AG09309 (cell line): ENCODE measurements at regions not wholly inside any gene's neighbourhood (a gene's known extent, or its start where the extent isn't known, plus 50 kb on each side); places are given as distances from the start of the nearest gene placed in this dataset.

Experiments
- DNase-seq: peaks from one replicate; pipeline ENCODE4 v3.0.0-alpha.2; 2010; ENCODE audit warnings: low read depth
- H3K4me3 ChIP-seq: 2 replicates; pipeline ENCODE4 v1.5.1; 2011; ENCODE audit warnings: mild to moderate bottlenecking, low read depth, low read length, moderate library complexity; ENCODE audit not compliant: control insufficient read depth
- CTCF ChIP-seq: IDR thresholded peaks from 2 replicates; pipeline ENCODE4 v1.5.1; 2011; ENCODE audit warnings: mild to moderate bottlenecking, low read depth, low read length, inconsistent platforms; ENCODE audit not compliant: insufficient read depth, control insufficient read depth; ENCODE audit errors: missing control alignments

DNA sequence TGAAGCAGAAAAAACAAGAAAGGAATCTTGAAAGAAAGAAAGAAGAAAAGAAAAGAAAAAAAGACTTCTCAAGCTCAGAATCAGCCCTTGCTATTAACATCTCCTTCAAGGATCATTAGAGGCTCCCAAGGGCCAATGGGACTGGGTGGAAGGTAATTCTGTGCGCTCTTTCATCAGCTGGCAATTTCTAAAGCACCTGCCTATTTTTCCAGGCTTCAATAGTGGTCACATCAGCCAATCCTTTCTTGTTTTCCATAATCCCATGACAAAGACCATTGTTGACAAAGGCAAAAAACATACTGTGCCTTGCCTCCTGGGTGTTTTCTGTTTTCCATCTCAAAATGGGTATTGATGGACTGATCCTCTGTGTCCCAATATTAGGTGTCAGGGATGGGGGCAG lies 88.2 kb upstream of the TSC22D1 start:
- H3K4me3 ChIP-seq: no peak overlapping the region
- no peak for DNase-seq
- TF ChIP-seq CTCF: no peak

- no peak for TF ChIP-seq CTCF
- no peak for DNase-seq
Observed at GRCh38 chr13:44662515-44662914, 86.4 kb upstream of the TSC22D1 start.

GRCh38 chr13:44661936-44662335 lies 85.8 kb upstream of the TSC22D1 start:
- no peak overlapping the region for H3K4me3 ChIP-seq
- DNase-seq: no peak
- TF ChIP-seq CTCF: no peak

More at GRCh38 chr13:44662515-44662914, 86.4 kb upstream of the TSC22D1 start:
- H3K4me3 ChIP-seq: no peak overlapping the region

DNA sequence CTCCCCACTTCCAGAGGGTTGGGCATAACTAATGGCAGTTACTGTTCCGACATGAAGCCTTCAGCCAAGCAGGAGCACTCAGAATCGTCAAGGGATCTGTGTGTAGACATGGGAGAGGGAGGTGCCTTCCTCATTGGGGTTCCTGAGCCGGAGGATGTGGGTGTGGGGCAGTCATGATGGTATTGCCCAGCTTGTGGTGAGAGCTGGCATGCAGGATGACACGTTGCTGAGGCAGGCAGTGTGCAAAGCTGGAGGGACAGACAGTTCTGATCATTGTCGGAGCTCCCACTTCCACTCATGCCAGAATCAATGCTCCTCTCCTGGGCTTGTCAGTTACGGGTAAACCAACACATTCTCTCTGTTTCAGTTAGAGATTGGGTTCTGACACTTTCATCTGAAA lies 83.9 kb upstream of the TSC22D1 start:
- no peak for TF ChIP-seq CTCF
- DNase-seq: no peak

DNA sequence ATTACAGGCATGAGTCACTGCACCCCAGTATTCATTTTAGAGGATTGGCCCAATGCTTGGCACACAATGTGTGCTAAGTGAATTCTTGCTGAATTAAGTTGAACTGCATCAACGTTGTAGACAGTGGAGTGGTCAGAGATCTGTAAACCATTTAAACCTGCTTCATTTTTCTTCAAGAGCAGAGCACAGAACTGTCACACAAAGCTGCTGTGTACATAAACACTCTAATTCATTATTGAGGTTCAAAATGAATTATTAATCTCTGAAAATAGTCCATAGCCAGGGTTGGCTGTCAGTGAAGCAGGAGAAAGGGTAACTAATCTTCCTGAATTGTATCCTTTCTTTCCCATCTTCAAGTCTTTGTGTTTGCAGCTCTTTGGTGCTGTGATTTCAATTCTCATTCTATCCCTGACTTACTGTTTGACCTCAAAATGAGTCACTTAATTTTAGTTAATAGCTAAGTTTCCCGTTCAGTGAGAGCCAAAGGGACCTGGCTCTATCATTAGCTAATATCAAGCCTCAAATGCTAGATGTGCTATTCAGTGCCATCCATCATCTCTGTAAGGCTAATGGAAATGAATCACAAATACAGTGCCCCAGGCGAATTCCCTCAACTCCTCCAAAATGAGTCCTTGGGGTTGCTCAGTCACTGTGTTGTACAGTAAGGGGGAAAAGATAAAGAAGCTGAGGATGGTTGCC lies 77.0 kb upstream of the TSC22D1 start:
- TF ChIP-seq CTCF: no peak
- DNase-seq: no peak

More for the DNA sequence above, 83.9 kb upstream of the TSC22D1 start:
- H3K4me3 ChIP-seq: no peak overlapping the region

DNA sequence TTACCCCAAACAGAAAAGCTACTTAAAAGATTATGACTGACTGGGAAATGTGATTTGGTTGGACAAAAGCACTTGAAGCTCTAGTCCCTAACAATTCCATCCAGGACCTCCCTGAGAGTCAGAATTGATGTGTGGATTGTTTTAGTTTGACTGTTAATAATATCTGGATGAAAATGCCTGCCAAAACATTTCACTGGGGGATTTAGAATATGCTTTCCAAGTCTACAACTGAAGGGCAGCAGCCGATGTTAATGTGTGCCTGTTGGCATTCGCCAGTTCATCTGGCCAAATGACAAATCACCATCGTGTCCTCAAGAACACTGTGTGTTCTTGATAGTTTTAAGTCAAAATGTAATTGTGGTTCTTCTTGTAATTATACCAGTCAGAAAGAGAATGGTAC lies 76.0 kb upstream of the TSC22D1 start:
- no peak for TF ChIP-seq CTCF
- DNase-seq: no peak
- H3K4me3 ChIP-seq: no peak overlapping the region

More for the DNA sequence above, 77.0 kb upstream of the TSC22D1 start:
- no peak overlapping the region for H3K4me3 ChIP-seq
